Neural cell (in vitro differentiated cells): ENCODE measurements at regions not wholly inside any gene's neighbourhood (a gene's known extent, or its start where the extent isn't known, plus 50 kb on each side); places are given as distances from the start of the nearest gene placed in this dataset.

Experiments
- EP300 ChIP-seq: fragments of 450-650 bp; conservative IDR thresholded peaks from 2 replicates; pipeline ENCODE4 v1.6.1; 2014; ENCODE audit warnings: antibody characterized with exemption, mild to moderate bottlenecking, moderate library complexity; ENCODE audit not compliant: poor library complexity, severe bottlenecking
- EZH2 ChIP-seq: fragments of 200-600, 300-800 bp; shearing (Covaris generic), sonication (generic); IDR thresholded peaks from 2 replicates; pipeline ENCODE4 v1.6.1; 2014; ENCODE audit warnings: antibody characterized with exemption, low read length, borderline replicate concordance, mild to moderate bottlenecking; ENCODE audit not compliant: insufficient read depth, poor library complexity, severe bottlenecking
- MXI1 ChIP-seq: fragments of 450-650 bp; conservative IDR thresholded peaks from 2 replicates; pipeline ENCODE4 v1.6.1; 2014; ENCODE audit warnings: antibody characterized with exemption, mild to moderate bottlenecking; ENCODE audit not compliant: poor library complexity, severe bottlenecking
- POLR2AphosphoS5 ChIP-seq: IDR thresholded peaks from 2 replicates; pipeline ENCODE4 v1.6.1; 2012
- REST ChIP-seq: IDR thresholded peaks from 2 replicates; pipeline ENCODE4 v1.6.1; 2012; ENCODE audit warnings: borderline replicate concordance
- TF ChIP-seq, protein P1 (sequence below): fragments of 450-650 bp; IDR thresholded peaks from 2 replicates; pipeline ENCODE4 v1.5.1; 2014; ENCODE audit warnings: antibody characterized with exemption, mild to moderate bottlenecking, moderate library complexity; ENCODE audit not compliant: poor library complexity, severe bottlenecking

DNA sequence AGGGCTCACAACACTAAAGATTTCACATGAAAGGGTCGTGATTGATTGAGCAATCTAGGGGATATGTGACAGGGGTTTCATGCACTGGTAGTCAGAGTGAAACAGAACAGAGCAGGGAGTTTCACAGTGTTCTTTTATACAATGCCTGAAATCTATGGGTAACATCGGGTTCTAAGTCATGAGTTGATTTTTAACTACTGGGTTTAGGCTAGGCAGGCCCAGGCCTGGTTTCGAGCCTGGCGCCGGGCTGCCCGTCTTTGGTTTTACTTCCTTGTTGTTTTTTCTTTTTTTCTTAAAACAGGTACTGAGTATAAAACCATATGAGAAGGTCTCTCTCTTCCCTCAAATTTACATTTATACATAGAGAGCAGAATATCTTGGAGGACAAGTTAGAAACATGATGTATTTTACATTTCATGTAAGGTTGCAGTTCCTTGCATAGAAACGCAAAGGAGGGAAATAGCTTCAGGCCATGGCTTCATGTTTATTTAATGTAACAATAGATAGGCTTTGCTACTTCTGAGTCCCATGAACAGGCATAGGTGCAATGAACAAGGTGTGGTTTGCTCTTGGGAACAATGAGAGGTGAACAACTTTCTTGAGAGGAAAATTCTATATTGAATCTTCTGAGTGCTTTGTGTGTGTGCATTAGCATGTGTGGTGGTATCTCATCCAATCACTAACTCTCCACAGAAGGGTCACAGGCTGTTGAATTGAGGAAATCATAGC is 128.9 kb upstream of the RXFP2 start:
- TF ChIP-seq, protein P1, sequence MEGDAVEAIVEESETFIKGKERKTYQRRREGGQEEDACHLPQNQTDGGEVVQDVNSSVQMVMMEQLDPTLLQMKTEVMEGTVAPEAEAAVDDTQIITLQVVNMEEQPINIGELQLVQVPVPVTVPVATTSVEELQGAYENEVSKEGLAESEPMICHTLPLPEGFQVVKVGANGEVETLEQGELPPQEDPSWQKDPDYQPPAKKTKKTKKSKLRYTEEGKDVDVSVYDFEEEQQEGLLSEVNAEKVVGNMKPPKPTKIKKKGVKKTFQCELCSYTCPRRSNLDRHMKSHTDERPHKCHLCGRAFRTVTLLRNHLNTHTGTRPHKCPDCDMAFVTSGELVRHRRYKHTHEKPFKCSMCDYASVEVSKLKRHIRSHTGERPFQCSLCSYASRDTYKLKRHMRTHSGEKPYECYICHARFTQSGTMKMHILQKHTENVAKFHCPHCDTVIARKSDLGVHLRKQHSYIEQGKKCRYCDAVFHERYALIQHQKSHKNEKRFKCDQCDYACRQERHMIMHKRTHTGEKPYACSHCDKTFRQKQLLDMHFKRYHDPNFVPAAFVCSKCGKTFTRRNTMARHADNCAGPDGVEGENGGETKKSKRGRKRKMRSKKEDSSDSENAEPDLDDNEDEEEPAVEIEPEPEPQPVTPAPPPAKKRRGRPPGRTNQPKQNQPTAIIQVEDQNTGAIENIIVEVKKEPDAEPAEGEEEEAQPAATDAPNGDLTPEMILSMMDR: no peak
- TF ChIP-seq MXI1 (no peak), REST (no peak), EZH2 (no peak), EP300 (no peak), POLR2AphosphoS5 (no peak)
